Esophagus squamous epithelium (tissue), 4 donors: ENCODE measurements at regions not wholly inside any gene's neighbourhood (a gene's known extent, or its start where the extent isn't known, plus 50 kb on each side); places are given as distances from the start of the nearest gene placed in this dataset.

ENCODE experiments used
- CTCF ChIP-seq, 6 experiments: fragments of 450-650 bp in 4 of 6; fragments of 200-600 bp in 2 of 6; sonication (generic) in 2 of 6; IDR thresholded peaks; one replicate each; pipeline ENCODE4 v1.5.1; 2016 to 2019; ENCODE audit warnings: antibody characterized with exemption in 6 of 6, mild to moderate bottlenecking in 4 of 6, moderate library complexity in 4 of 6
- POLR2A ChIP-seq, 4 donors: fragments of 450-650 bp; IDR thresholded peaks; one replicate each; pipeline ENCODE4 v1.6.1; 2017; ENCODE audit warnings: antibody characterized with exemption in 4 of 4, mild to moderate bottlenecking in 4 of 4, moderate library complexity in 3 of 4

- TF ChIP-seq CTCF (IDR thresholded peaks at IDR 0.05), result no peak
- no peak for TF ChIP-seq POLR2A (IDR thresholded peaks at IDR 0.05)
Measured at GRCh38 chr18:60966876-60967275, 366.4 kb upstream of the CDH20 start.
